GM23338 (cell line): ENCODE measurements at regions not wholly inside any gene's neighbourhood (a gene's known extent, or its start where the extent isn't known, plus 50 kb on each side); places are given as distances from the start of the nearest gene placed in this dataset.

Experiments used
- ATAC-seq: fragments of 200-7000 bp; cut with Tn5 transposase; 3 replicates; pipeline ENCODE4 v1.9.1; 2020
- DNase-seq: peaks from one replicate; pipeline ENCODE4 v3.0.0-alpha.2; 2015; ENCODE audit warnings: low spot score
- H2AFZ ChIP-seq: fragments of 200-600 bp; sonication (generic); 2 replicates; pipeline ENCODE4 v1.8.0; 2016; ENCODE audit warnings: antibody characterized with exemption, mild to moderate bottlenecking, moderate library complexity
- H3F3A ChIP-seq: fragments of 200-600 bp; sonication (generic); replicated peaks from 2 replicates; pipeline ENCODE4 v1.8.0; 2017; ENCODE audit warnings: antibody characterized with exemption, mixed run types, low read depth
- H3K27ac ChIP-seq: fragments of 200-600 bp; sonication (generic); 2 replicates; pipeline ENCODE4 v1.6.1; 2016; ENCODE audit warnings: low read depth
- H3K27me3 ChIP-seq: fragments of 200-600 bp; sonication (generic); 2 replicates; pipeline ENCODE4 v1.8.0; 2016; ENCODE audit warnings: mild to moderate bottlenecking, mixed run types, moderate library complexity; ENCODE audit not compliant: insufficient read depth
- H3K36me3 ChIP-seq: fragments of 200-600 bp; sonication (generic); 2 replicates; pipeline ENCODE4 v1.8.0; 2016; ENCODE audit warnings: mild to moderate bottlenecking; ENCODE audit not compliant: insufficient read depth
- H3K4me1 ChIP-seq: fragments of 200-600 bp; sonication (generic); 2 replicates; pipeline ENCODE4 v1.8.0; 2016; ENCODE audit warnings: mild to moderate bottlenecking, moderate library complexity; ENCODE audit not compliant: insufficient read depth
- H3K4me2 ChIP-seq: fragments of 200-600 bp; sonication (generic); 2 replicates; pipeline ENCODE4 v1.7.1; 2017; ENCODE audit warnings: mixed run types
- H3K4me3 ChIP-seq: fragments of 200-600 bp; sonication (generic); 2 replicates; pipeline ENCODE4 v1.6.1; 2016; ENCODE audit warnings: mixed run types
- H3K79me2 ChIP-seq: fragments of 200-600 bp; sonication (generic); replicated peaks from 2 replicates; pipeline ENCODE4 v1.8.0; 2017; ENCODE audit warnings: mild to moderate bottlenecking; ENCODE audit not compliant: insufficient read depth
- H3K9me2 ChIP-seq: fragments of 200-600 bp; sonication (generic); 2 replicates; pipeline ENCODE4 v1.8.0; 2017; ENCODE audit not compliant: insufficient read depth
- H4K20me1 ChIP-seq: fragments of 200-600 bp; sonication (generic); replicated peaks from 2 replicates; pipeline ENCODE4 v1.8.0; 2017; ENCODE audit warnings: mild to moderate bottlenecking; ENCODE audit not compliant: insufficient read depth
- H3K27ac Mint-ChIP-seq: 2 replicates; pipeline ENCODE4 v1.8.0; 2020; ENCODE audit warnings: inconsistent platforms, mild to moderate bottlenecking, moderate library complexity, mixed read lengths
- H3K27me3 Mint-ChIP-seq: 3 replicates; pipeline ENCODE4 v1.8.0; 2022; ENCODE audit warnings: low read depth, mild to moderate bottlenecking, moderate library complexity, mixed read lengths, inconsistent platforms; ENCODE audit not compliant: insufficient read depth, poor library complexity
- H3K36me3 Mint-ChIP-seq: 3 replicates; pipeline ENCODE4 v1.8.0; 2021; ENCODE audit warnings: low read depth, mild to moderate bottlenecking, inconsistent platforms, moderate library complexity, mixed read lengths
- H3K4me1 Mint-ChIP-seq: 3 replicates; pipeline ENCODE4 v1.8.0; 2020; ENCODE audit warnings: mild to moderate bottlenecking, inconsistent platforms, mixed read lengths
- H3K4me3 Mint-ChIP-seq: 3 replicates; pipeline ENCODE4 v1.8.0; 2021; ENCODE audit warnings: moderate library complexity, mild to moderate bottlenecking, inconsistent platforms, mixed read lengths
- H3K9me3 Mint-ChIP-seq: 3 replicates; pipeline ENCODE4 v1.8.0; 2020; ENCODE audit warnings: moderate library complexity, mild to moderate bottlenecking, inconsistent platforms, mixed read lengths
- CREB1 ChIP-seq: fragments of 250-450 bp; sonication (Bioruptor Pico); IDR thresholded peaks from 2 replicates; pipeline ENCODE4 v1.5.0; 2020; ENCODE audit warnings: low read depth, mild to moderate bottlenecking, moderate library complexity
- ETS1 ChIP-seq: IDR thresholded peaks from 2 replicates; pipeline ENCODE4 v1.6.1; 2016; ENCODE audit warnings: antibody characterized with exemption
- NANOG ChIP-seq: IDR thresholded peaks from 2 replicates; pipeline ENCODE4 v1.6.1; 2016; ENCODE audit warnings: antibody characterized with exemption, borderline replicate concordance
- POLR2AphosphoS5 ChIP-seq: IDR thresholded peaks from 2 replicates; pipeline ENCODE4 v1.6.1; 2016; ENCODE audit warnings: antibody characterized with exemption, low read depth
- STAT1 ChIP-seq: IDR thresholded peaks from one replicate; pipeline ENCODE4 v1.6.1; 2016; ENCODE audit warnings: antibody characterized with exemption; ENCODE audit not compliant: unreplicated experiment
- ZNF462 ChIP-seq: fragments of 250-450 bp; sonication (Bioruptor Pico); IDR thresholded peaks from 2 replicates; pipeline ENCODE4 v1.5.0; 2020; ENCODE audit warnings: mild to moderate bottlenecking, moderate library complexity

- Mint-ChIP-seq H3K36me3 (no peaks in the 10 kb centered on the region), H3K4me3 (no peak overlapping the region), H3K27me3 (no peaks in the 10 kb centered on the region), H3K27ac (no peak overlapping the region), H3K9me3 (no peaks in the 10 kb centered on the region), H3K4me1 (peaks cover 3% of the 10 kb centered on the region; the same call in 1 of the 3 replicates)
- Histone ChIP-seq H3K4me3 (no peak overlapping the region), H3K79me2 (no peaks in the 10 kb centered on the region), H3F3A (no peaks in the 10 kb centered on the region), H3K27ac (no peak overlapping the region), H2AFZ (no peak overlapping the region), H3K4me2 (no peak overlapping the region), H3K27me3 (no peaks in the 10 kb centered on the region), H3K36me3 (no peaks in the 10 kb centered on the region), H3K4me1 (no peaks in the 10 kb centered on the region), H4K20me1 (no peaks in the 10 kb centered on the region), H3K9me2 (0 out of 2 replicates have a peak, but pooled peaks cover 6% of the 10 kb centered on the region)
- ATAC-seq (peak; percentile 76), DNase-seq (peak; percentile 7)
- TF ChIP-seq ZNF462 (CRISPR knock-in tag) (peak; percentile 26; the same call in 1 of the 2 replicates), POLR2AphosphoS5 (no peak), STAT1 (no peak)
These were observed 412.3 kb downstream of the OXSM start for GRCh38 chr3:26202169-26202568.

GRCh38 chr3:26205475-26205874 lies 415.6 kb downstream of the OXSM start:
- H3K79me2 ChIP-seq: no peaks in the 10 kb centered on the region
- no peaks in the 10 kb centered on the region for H3F3A ChIP-seq
- no peaks in the 10 kb centered on the region for H3K4me1 ChIP-seq
- H3K9me3 Mint-ChIP-seq: no peaks in the 10 kb centered on the region
- DNase-seq: no peak
- H2AFZ ChIP-seq: no peak overlapping the region
- H3K27ac Mint-ChIP-seq: no peak overlapping the region
- H3K27me3 Mint-ChIP-seq: no peaks in the 10 kb centered on the region
- no peak overlapping the region for H3K4me3 ChIP-seq
- H3K36me3 ChIP-seq: no peaks in the 10 kb centered on the region
- H3K4me2 ChIP-seq: no peak overlapping the region
- no peak overlapping the region for H3K4me3 Mint-ChIP-seq
- 0 out of 2 replicates have a peak, but pooled peaks cover 6% of the 10 kb centered on the region for H3K9me2 ChIP-seq
- H3K27me3 ChIP-seq: no peaks in the 10 kb centered on the region
- no peaks in the 10 kb centered on the region for H3K36me3 Mint-ChIP-seq
- H3K4me1 Mint-ChIP-seq: peaks cover 3% of the 10 kb centered on the region; the same call in 1 of the 3 replicates
- no peak for ATAC-seq
- no peak overlapping the region for H3K27ac ChIP-seq
- H4K20me1 ChIP-seq: no peaks in the 10 kb centered on the region
- TF ChIP-seq CREB1 (CRISPR knock-in tag) (no peak), ETS1 (no peak), NANOG (no peak), ZNF462 (CRISPR knock-in tag) (no peak)
